VCaP (cell line): ENCODE measurements at regions not wholly inside any gene's neighbourhood (a gene's known extent, or its start where the extent isn't known, plus 50 kb on each side); places are given as distances from the start of the nearest gene placed in this dataset.

Experiments
- H3K27ac ChIP-seq: fragments of 450-650 bp; 2 replicates; pipeline ENCODE4 v1.5.1; 2017
- CTCF ChIP-seq: fragments of 450-650 bp; conservative IDR thresholded peaks from 2 replicates; pipeline ENCODE4 v1.5.1; 2017; ENCODE audit warnings: mild to moderate bottlenecking, moderate library complexity

DNA sequence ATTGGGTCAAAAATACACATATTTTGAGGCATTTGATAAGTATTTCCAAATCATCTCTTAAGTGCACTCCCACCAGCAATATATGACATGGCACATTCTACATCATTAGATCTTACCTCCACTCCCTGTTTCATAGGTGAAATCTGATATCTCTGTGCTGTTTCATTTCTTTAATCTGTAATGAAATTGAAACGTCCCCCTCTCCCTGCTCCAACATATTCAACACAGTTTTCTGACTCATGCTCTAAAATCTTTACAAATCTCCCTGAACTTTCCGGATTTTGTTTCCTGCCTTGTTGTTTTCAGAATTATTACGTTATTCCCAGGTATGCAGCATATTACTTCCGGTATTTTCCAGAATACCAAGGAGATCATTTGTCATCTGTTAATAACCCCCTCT is 66.1 kb upstream of the AKT3 start:
- TF ChIP-seq CTCF, result no peak

DNA sequence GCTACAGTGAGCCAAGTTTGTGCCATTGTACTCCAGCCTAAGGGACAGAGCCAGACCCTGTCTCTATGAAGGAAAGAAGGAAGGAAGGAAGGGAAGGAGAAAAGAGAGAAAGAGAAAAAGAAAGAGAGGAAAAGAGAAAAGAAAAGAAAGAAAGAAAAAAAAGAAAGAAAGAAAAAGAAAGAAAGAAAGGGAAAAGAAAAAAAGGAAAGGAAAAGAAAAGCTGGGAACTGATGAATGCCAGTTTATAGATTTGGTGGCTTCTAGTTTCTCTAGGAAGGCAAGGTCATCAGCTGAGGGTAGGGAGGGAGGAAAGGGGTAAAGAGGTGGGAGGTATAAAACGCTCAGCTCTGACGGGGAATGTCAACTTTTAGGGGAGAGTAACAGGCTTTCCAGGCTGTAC is 62.3 kb upstream of the AKT3 start:
- no peak overlapping the region for H3K27ac ChIP-seq
- no peak for TF ChIP-seq CTCF

More for the DNA sequence above, 66.1 kb upstream of the AKT3 start:
- H3K27ac ChIP-seq, result no peak overlapping the region

- no peak for TF ChIP-seq CTCF
- no peak overlapping the region for H3K27ac ChIP-seq
Observed at GRCh38 chr1:243910607-243911006, 60.6 kb upstream of the AKT3 start.

DNA sequence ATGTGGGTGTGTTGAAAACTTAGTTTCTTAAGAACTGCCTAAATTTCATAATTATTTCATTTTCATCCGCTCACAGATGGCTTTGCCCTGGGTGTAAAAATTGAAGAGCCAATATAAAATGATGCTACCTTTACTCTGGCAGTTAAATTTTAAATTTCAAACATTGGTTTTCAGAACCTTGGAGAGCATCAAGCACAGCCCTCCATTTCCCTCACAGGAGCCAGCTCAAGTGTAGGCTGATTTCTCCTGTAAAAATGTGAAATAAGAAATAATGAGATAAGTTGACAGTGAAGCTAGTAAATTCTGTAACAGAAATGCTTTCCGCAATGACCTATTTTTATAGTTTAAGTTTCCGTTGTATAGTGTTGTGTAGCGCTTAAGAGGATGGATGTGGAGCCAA is 53.9 kb upstream of the AKT3 start:
- peak overlapping the region; percentile 97 for H3K27ac ChIP-seq
- TF ChIP-seq CTCF, result no peak

DNA sequence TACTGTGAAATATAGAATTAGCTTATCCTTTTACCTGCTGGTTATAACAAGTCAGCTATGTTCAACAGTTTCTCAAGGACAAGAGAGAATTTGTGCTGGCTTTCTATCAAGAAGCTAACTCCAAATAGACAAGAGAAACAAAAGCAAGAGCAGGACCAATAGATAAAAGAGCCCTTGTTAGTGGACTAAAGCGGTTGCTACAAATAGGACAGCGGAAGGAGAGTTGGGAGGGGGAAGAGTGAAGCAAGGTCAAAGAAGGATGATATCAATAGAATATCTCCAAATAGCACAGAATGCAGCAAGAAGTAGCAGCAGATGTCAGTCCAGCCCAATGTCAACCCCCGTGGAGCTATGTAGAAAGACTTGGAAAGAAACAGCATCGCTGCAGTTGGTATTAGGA is 53.0 kb upstream of the AKT3 start:
- no peak for TF ChIP-seq CTCF

DNA sequence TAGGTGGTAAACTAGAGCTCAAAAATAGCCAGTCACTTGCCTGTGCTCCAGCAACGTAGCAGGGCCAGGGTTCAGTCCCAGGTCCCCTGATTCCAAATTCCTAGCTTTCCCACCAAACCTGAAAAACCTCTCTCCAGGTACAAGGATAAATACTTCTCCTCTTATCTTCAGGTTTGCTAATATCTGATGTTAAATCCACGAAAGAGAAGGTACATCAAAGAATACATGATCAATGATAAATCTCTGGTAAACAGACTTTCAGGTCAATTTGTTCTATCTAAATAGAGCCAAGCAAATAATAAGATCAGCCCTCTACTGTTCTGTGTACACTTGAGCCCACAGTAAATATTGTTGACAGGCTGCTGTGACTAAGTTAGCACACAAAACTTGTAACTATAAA is 52.1 kb upstream of the AKT3 start:
- peak overlapping the region; percentile 97 for H3K27ac ChIP-seq
- TF ChIP-seq CTCF, result no peak

More for the DNA sequence above, 53.0 kb upstream of the AKT3 start:
- H3K27ac ChIP-seq, result peak overlapping the region; percentile 97
